SK-N-MC (cell line): ENCODE measurements at regions not wholly inside any gene's neighbourhood (a gene's known extent, or its start where the extent isn't known, plus 50 kb on each side); places are given as distances from the start of the nearest gene placed in this dataset.

ENCODE experiments used
- EZH2 ChIP-seq: fragments of 200-600 bp; sonication (generic); IDR thresholded peaks from one replicate; pipeline ENCODE4 v1.6.1; 2017; ENCODE audit warnings: antibody characterized with exemption
- FOXP2 ChIP-seq: optimal IDR thresholded peaks from 2 replicates; pipeline ENCODE3; 2011; ENCODE audit warnings: mild to moderate bottlenecking, moderate library complexity; ENCODE audit not compliant: insufficient read depth; ENCODE audit errors: extremely low read length, control extremely low read depth
- POLR2AphosphoS5 ChIP-seq: IDR thresholded peaks from 2 replicates; pipeline ENCODE4 v1.6.1; 2012; ENCODE audit warnings: mild to moderate bottlenecking, low read depth, low read length, borderline replicate concordance

GRCh38 chr5:82699737-82700136 lies 377.5 kb downstream of the TMEM167A start:
- no peak for TF ChIP-seq EZH2
- TF ChIP-seq POLR2AphosphoS5, result no peak
- TF ChIP-seq FOXP2, result no peak
